OCI-LY1 (cell line): ENCODE measurements at regions not wholly inside any gene's neighbourhood (a gene's known extent, or its start where the extent isn't known, plus 50 kb on each side); places are given as distances from the start of the nearest gene placed in this dataset.

Experiments used
- CTCF ChIP-seq: fragments of 200-600 bp; sonication (generic), shearing (Covaris generic); IDR thresholded peaks from 2 replicates; pipeline ENCODE4 v1.5.1; 2017; ENCODE audit warnings: mild to moderate bottlenecking, antibody characterized with exemption, low read length, moderate library complexity, mixed read lengths
- EZH2 ChIP-seq: fragments of 200-600 bp; sonication (generic), shearing (Covaris generic); IDR thresholded peaks from 2 replicates; pipeline ENCODE4 v1.8.0; 2017; ENCODE audit warnings: borderline replicate concordance, mixed run types, mild to moderate bottlenecking, antibody characterized with exemption, low read length, moderate library complexity, mixed read lengths

GRCh38 chr5:155455791-155456514, 442.4 kb downstream of the KIF4B start:
- TF ChIP-seq CTCF = no peak
- TF ChIP-seq EZH2 = no peak
